Adrenal gland (tissue), 5 donors: ENCODE measurements at regions not wholly inside any gene's neighbourhood (a gene's known extent, or its start where the extent isn't known, plus 50 kb on each side); places are given as distances from the start of the nearest gene placed in this dataset.

Experiments
- POLR2A ChIP-seq, 2 donors: fragments of 450-650 bp; IDR thresholded peaks; one replicate each; pipeline ENCODE4 v1.6.1; 2017; ENCODE audit warnings: antibody characterized with exemption in 2 of 2, mild to moderate bottlenecking in 2 of 2, moderate library complexity in 1 of 2
- TF ChIP-seq, protein P1 (sequence below), 6 experiments: fragments of 450-650 bp in 4 of 6; fragments of 200-600 bp in 2 of 6; sonication (generic) in 1 of 6; IDR thresholded peaks; 1 replicate in 5 of 6; 2 replicates in 1 of 6; pipeline versions ENCODE4 v1.5.1 to v1.8.0; 2016 to 2021; ENCODE audit warnings: antibody characterized with exemption in 6 of 6, mild to moderate bottlenecking in 2 of 6, moderate library complexity in 1 of 6
- donor health status: DM: no; HTN: no; CAD: no.

DNA sequence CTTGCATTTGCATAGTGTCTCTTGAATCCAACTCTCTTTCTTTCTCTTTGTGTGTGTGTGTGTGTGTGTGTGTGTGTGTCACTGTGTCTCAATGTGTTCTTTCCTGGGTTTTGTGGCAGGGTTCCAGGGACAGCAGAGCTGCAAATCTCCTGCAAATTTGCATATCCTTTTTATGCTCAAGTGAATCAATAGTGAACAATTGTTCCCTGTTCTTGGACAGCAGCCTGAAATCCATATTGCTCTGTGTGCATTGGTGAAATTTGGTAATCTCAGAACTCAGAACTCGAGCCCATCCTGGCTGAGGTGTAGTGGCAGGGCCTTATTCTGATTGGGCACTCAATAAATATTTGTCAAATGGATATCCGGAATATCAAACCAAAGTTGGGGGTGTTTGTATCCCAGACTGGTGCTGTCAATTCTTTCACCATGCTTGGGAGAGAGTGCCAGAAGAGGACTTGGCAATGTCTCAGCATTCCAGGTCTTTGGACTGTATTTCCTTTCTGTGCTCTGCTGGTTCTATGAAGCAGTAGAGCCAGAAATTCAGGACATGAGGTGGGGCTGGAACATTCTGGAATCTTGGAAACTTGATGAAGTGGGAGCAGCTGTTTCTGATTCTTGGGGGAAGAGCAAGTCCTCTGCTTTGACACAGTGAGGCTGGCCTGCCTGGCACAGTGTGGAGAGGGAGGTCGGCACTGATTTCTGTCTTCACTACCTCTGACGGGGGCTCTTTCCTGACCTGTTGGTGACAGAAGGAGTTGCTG, 380.6 kb upstream of the C2CD4B start:
- TF ChIP-seq, protein P1, sequence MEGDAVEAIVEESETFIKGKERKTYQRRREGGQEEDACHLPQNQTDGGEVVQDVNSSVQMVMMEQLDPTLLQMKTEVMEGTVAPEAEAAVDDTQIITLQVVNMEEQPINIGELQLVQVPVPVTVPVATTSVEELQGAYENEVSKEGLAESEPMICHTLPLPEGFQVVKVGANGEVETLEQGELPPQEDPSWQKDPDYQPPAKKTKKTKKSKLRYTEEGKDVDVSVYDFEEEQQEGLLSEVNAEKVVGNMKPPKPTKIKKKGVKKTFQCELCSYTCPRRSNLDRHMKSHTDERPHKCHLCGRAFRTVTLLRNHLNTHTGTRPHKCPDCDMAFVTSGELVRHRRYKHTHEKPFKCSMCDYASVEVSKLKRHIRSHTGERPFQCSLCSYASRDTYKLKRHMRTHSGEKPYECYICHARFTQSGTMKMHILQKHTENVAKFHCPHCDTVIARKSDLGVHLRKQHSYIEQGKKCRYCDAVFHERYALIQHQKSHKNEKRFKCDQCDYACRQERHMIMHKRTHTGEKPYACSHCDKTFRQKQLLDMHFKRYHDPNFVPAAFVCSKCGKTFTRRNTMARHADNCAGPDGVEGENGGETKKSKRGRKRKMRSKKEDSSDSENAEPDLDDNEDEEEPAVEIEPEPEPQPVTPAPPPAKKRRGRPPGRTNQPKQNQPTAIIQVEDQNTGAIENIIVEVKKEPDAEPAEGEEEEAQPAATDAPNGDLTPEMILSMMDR (IDR thresholded peaks at IDR 0.05), result no peak
- no peak for TF ChIP-seq POLR2A (IDR thresholded peaks at IDR 0.05)
